ENCODE measurements at regions not wholly inside any gene's neighbourhood (a gene's known extent, or its start where the extent isn't known, plus 50 kb on each side); places are given as distances from the start of the nearest gene placed in this dataset.

- TF ChIP-seq CTCF (IDR thresholded peaks at IDR 0.05) (no peak), POLR2AphosphoS5 (IDR thresholded peaks at IDR 0.05) (no peak), POLR2A (IDR thresholded peaks at IDR 0.05) (no peak)
Measured at GRCh38 chr15:70226337-70226980, 128.7 kb upstream of the TLE3 start.
